Small intestine (tissue), 7 donors: ENCODE measurements at regions not wholly inside any gene's neighbourhood (a gene's known extent, or its start where the extent isn't known, plus 50 kb on each side); places are given as distances from the start of the nearest gene placed in this dataset.
A peak's percentile ranks its signal among the peaks of the same experiment; 100 is the strongest.

Source experiments
- DNase-seq, 2 donors: peaks; one replicate each; pipeline versions ENCODE4 v3.0.0 to v3.0.0-alpha.2; 2013
- FAIRE-seq: peaks from 2 replicates; lab custom pipeline; 2012; peaks lifted over from hg19 to GRCh38; lab: Jason Lieb, UNC
- H3K27ac ChIP-seq, 3 donors: one replicate each; pipeline ENCODE4 v1.5.1; 2013; ENCODE audit warnings: low read length in 2 of 3, mild to moderate bottlenecking in 2 of 3, control low read depth in 1 of 3, inconsistent platforms in 1 of 3, low read depth in 1 of 3, moderate library complexity in 1 of 3
- H3K27me3 ChIP-seq, 3 donors: one replicate each; pipeline ENCODE4 v1.6.1; 2013; ENCODE audit warnings: low read length in 3 of 3, inconsistent platforms in 1 of 3; ENCODE audit not compliant: control insufficient read depth in 3 of 3, insufficient read depth in 3 of 3
- H3K36me3 ChIP-seq, 3 donors: one replicate each; pipeline ENCODE4 v1.6.1; 2013; ENCODE audit warnings: low read length in 3 of 3, inconsistent platforms in 1 of 3, low read depth in 1 of 3, mild to moderate bottlenecking in 1 of 3, moderate library complexity in 1 of 3; ENCODE audit not compliant: control insufficient read depth in 3 of 3, insufficient read depth in 2 of 3
- H3K4me1 ChIP-seq, 3 donors: one replicate each; pipeline ENCODE4 v1.6.1; 2013; ENCODE audit warnings: low read length in 2 of 3, inconsistent platforms in 1 of 3, low read depth in 1 of 3, mild to moderate bottlenecking in 1 of 3, moderate library complexity in 1 of 3; ENCODE audit not compliant: control insufficient read depth in 3 of 3, insufficient read depth in 2 of 3
- H3K4me3 ChIP-seq, 3 donors: one replicate each; pipeline ENCODE4 v1.5.1; 2013; ENCODE audit warnings: low read length in 3 of 3, control low read depth in 1 of 3, inconsistent platforms in 1 of 3, low read depth in 1 of 3, mild to moderate bottlenecking in 1 of 3, moderate library complexity in 1 of 3
- H3K9me3 ChIP-seq, 2 donors: one replicate each; pipeline ENCODE4 v1.6.1; 2013; ENCODE audit warnings: low read depth in 1 of 2, low read length in 1 of 2; ENCODE audit not compliant: control insufficient read depth in 2 of 2, insufficient read depth in 1 of 2
- WGBS, 3 donors: extraction: QIAGEN DNeasy Blood & Tissue Kit; methylation state at CpG; one replicate each; pipeline ENCODE4 v1.1.7; 2013; 5-methylcytosine and 5-hydroxymethylcytosine counted together
- donor health status: healthy with polysubstance abuse.
- donor health status: control.
- donor health status: control.
- donor health status: Bipolar disorder and iron deficiency.
- donor health status: healthy.

DNA sequence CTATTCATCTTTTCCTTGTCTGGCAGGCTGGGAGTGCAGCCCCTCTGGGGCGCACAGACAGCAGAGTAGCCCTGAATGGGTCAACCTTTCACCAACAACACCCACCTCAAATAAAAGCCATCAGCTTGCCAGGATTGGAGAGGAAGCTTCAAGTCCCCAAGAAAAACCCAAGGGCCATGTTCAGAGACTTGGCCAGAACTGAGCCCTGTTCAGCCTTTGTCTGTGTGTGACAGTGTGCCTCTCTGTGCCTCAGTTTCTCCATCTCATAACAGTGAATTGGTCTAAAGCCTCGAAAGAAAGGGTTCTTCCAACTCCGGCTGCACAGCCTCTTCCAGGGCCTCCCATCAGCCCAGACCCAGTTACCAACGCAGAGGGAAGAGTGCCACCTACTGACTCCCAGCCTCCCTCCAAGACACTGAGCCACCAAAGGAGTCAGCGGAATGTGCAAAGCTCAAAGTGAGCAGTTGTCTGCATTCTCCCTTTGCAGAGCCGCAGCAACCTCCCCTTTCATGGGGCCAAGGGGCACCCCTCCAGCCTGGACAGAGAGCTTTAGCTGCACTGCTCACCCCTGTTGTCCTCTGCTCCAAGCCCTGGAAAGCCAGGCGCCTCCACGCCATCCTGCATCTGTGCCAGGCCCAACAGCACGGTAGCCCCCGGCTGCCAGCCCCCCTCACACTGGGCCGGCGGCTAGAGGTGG is 82.7 kb upstream of the TOP1 start:
- no peaks in the 10 kb centered on the region for H3K36me3 ChIP-seq
- H3K27ac ChIP-seq, result no peak overlapping the region
- no peak overlapping the region for H3K4me3 ChIP-seq
- no peaks in the 10 kb centered on the region for H3K9me3 ChIP-seq
- WGBS, 3 donors, result 42 to 56% (median 49%) methylated on average over 12 of the region's 12 CpGs
- no peaks in the 10 kb centered on the region for H3K4me1 ChIP-seq
- DNase-seq, result peak; percentile 22 to 66
- FAIRE-seq, result no peak
- peaks cover 0 to 4% (median 0%) of the 10 kb centered on the region in 3 donors for H3K27me3 ChIP-seq

DNA sequence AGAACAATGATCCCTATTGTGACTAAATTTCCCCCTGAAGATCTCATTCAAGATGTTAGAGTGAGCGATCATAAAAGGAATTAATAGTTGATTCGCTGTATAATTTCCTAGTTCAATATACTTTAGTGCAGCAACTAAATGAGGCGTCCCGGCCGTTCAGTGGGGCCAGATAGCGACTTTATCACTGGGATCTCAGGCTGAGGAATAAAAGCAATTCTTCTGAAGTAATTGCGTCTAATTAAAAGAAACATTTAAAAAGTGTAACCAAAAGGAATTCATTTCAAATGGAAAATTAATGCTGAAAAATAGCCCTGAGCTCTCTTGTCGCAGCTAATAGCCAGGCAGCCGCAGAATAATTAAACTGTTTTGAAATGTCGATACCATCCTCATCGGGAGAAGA is 82.2 kb upstream of the TOP1 start:
- FAIRE-seq (no peak), DNase-seq (no peak)
- no peak overlapping the region for H3K27ac ChIP-seq
- no peaks in the 10 kb centered on the region for H3K9me3 ChIP-seq
- H3K4me3 ChIP-seq, result no peak overlapping the region
- 65 to 87% (median 76%) methylated on average over 11 of the region's 11 CpGs for WGBS, 3 donors
- no peaks in the 10 kb centered on the region for H3K36me3 ChIP-seq
- H3K27me3 ChIP-seq, result peaks cover 0 to 4% (median 0%) of the 10 kb centered on the region in 3 donors
- H3K4me1 ChIP-seq, result no peaks in the 10 kb centered on the region

DNA sequence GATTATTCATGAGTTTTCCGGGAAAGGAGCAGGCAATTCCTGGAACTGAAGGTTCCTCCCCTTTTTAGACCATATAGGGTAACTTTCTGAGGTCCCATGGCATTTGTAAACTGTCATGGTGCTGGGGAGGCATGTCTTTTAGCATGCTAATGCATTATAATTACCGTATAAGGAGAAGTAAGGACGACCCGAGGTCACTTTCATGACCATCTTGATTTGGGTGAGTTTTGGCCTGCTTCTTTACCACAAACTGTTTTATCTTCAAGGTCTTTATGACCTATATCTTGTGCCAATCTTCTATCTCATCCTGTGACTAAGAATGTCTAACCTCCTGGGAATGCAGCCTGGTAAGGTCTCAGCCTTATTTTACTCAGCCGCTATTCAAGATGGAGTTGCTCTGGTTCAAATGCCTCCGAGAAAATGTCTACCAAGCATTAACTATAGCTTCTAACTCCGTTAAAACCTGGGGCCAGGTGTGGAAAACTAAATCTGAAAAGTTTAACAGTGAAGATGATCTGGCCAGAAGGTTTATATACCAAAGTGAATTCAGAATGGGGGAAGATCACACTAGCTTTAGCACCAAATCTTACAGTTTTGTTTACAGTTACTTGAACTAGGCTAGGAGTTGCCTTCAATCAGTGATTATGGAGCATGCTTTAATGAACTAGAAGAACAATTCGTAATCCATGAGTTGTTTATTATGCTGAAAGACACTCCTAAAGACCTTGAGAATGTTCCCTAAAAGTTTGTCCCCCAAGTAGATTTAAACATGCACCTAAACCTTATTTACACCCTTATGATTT is 80.0 kb upstream of the TOP1 start:
- WGBS, 3 donors, result 75 to 77% (median 77%) methylated on average over 8 of the region's 8 CpGs
- no peaks in the 10 kb centered on the region for H3K4me1 ChIP-seq
- no peak for FAIRE-seq

DNA sequence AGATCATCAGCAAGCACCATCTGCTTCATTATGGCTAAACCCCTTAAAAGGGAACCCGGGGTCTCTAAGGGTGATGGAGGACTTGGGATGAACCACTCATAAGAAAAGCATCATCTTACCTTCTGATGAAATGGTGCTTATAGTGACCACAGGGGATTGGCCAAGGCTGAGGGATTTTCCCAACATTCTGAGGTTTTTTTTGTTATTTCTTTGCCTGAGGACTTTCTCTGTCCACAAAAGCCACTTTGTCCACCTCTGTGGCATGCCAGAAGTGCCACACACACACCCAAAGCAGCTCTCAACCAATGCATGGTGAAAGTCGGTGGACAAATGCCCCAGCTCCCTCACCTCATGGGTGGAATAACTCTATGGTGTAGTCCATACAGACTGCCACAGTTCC is 79.3 kb upstream of the TOP1 start:
- no peak for DNase-seq
- Histone ChIP-seq H3K27ac (no peak overlapping the region), H3K4me1 (no peaks in the 10 kb centered on the region), H3K27me3 (peaks cover 0 to 4% (median 0%) of the 10 kb centered on the region in 3 donors), H3K36me3 (no peaks in the 10 kb centered on the region), H3K4me3 (no peak overlapping the region), H3K9me3 (peaks cover 0 to 6% of the 10 kb centered on the region in 2 donors)
- FAIRE-seq, result no peak
- 59 to 83% (median 75%) methylated on average over 2 of the region's 2 CpGs for WGBS, 3 donors

More for the DNA sequence above, 80.0 kb upstream of the TOP1 start:
- Histone ChIP-seq H3K27me3 (peaks cover 0 to 4% (median 0%) of the 10 kb centered on the region in 3 donors), H3K4me3 (no peak overlapping the region), H3K9me3 (peaks cover 0 to under 1% of the 10 kb centered on the region in 2 donors), H3K27ac (no peak overlapping the region), H3K36me3 (no peaks in the 10 kb centered on the region)
- no peak for DNase-seq

DNA sequence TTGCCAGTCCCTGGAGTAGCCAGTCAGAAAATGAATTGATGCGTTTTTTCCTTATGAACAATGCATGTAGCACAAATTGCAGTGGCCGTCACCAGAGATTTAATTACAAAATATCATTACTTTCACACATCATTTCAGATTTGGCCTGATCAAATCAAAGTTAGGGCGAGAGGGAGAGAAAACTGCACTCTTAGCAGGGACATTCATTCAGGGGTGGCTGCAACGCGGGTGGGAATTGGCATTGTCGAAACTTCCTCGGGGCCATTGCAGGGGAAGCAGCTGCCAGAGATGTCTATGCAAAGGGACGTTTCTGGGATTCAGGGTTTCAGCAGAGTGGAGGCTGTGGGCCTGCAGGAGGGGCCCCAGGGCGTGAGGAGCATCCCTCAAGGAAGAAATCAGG is 76.5 kb upstream of the TOP1 start:
- no peak for DNase-seq
- peaks cover 0 to 6% of the 10 kb centered on the region in 2 donors for H3K9me3 ChIP-seq
- no peaks in the 10 kb centered on the region for H3K4me1 ChIP-seq
- no peaks in the 10 kb centered on the region for H3K36me3 ChIP-seq
- no peak overlapping the region for H3K27ac ChIP-seq
- no peak overlapping the region for H3K4me3 ChIP-seq
- FAIRE-seq, result no peak
- 59 to 66% (median 64%) methylated on average over 9 of the region's 9 CpGs for WGBS, 3 donors
- H3K27me3 ChIP-seq, result peaks cover 0 to 2% (median 0%) of the 10 kb centered on the region in 3 donors

DNA sequence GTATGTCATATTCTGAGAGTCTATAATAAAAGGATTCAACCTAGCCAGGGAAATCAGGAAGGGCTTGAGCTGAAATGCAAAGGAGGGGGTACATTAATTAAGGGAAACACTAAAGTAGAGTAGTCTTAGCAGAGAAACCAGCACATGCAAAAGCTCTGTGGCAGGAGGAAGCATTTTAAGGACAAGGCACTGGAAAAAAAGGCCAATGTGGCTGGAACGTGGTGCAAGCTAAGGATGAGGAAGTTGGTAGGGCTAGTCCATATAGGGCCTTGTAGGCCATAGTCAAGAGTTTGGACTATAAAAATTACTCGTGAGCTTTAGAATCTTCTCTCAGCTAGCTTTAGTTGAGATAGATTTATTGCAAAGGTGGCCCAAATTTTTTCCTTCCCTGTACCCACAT is 75.2 kb upstream of the TOP1 start:
- H3K4me1 ChIP-seq, result no peaks in the 10 kb centered on the region
- 83 to 92% (median 86%) methylated on average over 2 of the region's 2 CpGs for WGBS, 3 donors
- H3K27me3 ChIP-seq, result peaks cover 0 to 2% (median 0%) of the 10 kb centered on the region in 3 donors
- H3K4me3 ChIP-seq, result no peak overlapping the region
- H3K36me3 ChIP-seq, result no peaks in the 10 kb centered on the region
- H3K9me3 ChIP-seq, result peaks cover 0 to 6% of the 10 kb centered on the region in 2 donors
- DNase-seq, result no peak
- FAIRE-seq, result no peak
- H3K27ac ChIP-seq, result no peak overlapping the region

DNA sequence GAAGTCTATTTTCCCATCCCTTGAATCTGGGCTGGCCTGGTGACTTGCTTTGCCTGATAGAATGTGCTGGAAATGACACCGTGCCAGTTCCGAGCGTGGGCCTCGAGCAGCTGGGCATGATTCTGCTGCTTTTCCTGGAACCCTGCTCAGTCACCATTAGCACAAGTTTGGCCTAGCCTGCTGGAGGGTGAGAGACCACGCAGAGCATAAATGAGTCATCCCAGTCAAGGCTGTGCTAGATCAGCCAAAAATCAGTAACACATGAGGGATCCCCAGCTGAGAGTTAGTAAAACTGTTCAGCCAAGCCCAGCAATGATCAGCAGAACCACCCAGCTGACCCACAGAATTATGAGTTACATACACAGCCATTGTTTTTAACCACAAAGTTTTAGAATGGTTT is 74.8 kb upstream of the TOP1 start:
- FAIRE-seq, result no peak
- Histone ChIP-seq H3K27me3 (peaks cover 0 to 2% (median 0%) of the 10 kb centered on the region in 3 donors), H3K4me3 (no peak overlapping the region), H3K36me3 (no peaks in the 10 kb centered on the region), H3K27ac (no peak overlapping the region), H3K4me1 (no peaks in the 10 kb centered on the region), H3K9me3 (peaks cover 0 to 6% of the 10 kb centered on the region in 2 donors)
- no peak for DNase-seq
- 78 to 93% (median 81%) methylated on average over 5 of the region's 5 CpGs for WGBS, 3 donors

DNA sequence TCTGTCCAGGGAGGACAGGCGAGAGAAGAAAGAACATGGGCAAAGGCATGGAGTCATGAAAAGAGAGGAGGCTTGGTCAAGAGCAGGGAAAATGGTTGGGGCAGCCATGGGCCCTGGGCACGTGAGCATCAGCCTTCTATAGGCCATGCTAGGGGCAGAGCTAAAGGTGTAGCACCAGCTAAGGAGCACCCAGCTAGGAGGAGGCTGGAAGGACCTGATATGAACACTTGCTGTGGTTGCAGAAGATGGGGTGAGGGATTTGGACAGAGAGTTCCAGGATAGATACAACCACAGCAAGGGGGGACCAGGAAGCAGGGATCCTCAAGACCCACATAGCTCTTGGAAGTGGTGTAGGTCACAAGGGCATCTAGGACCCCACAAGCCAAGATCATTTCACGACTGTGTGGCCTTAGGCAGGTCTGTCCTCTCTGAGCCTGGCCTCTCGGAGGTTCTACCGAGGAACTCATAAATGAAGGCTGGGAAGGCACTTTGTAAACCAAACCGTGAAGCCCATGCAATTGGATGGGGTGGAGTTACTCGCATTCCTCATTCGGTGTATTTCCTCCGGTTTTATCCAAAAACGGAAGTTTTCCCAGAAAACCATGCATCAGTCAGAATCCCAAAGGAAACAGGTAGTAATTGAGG is 74.0 kb upstream of the TOP1 start:
- Histone ChIP-seq H3K36me3 (no peaks in the 10 kb centered on the region), H3K9me3 (peaks cover 0 to 6% of the 10 kb centered on the region in 2 donors), H3K4me1 (no peaks in the 10 kb centered on the region), H3K27ac (no peak overlapping the region), H3K4me3 (no peak overlapping the region), H3K27me3 (peaks cover 0 to 2% (median 0%) of the 10 kb centered on the region in 3 donors)
- WGBS, 3 donors, result 94 to 97% (median 96%) methylated on average over 10 of the region's 10 CpGs
- FAIRE-seq (no peak), DNase-seq (no peak)
